ENCODE measurements at regions not wholly inside any gene's neighbourhood (a gene's known extent, or its start where the extent isn't known, plus 50 kb on each side); places are given as distances from the start of the nearest gene placed in this dataset.

GRCh38 chr13:107057028-107057631 lies 489.2 kb upstream of the ARGLU1 start:
- DNase-seq (ENCODE audit: low read depth, low spot score), result no peak

- DNase-seq (ENCODE audit: low read depth, low spot score), result no peak
Measured at GRCh38 chr13:107043021-107043956, 475.4 kb upstream of the ARGLU1 start.

- DNase-seq (ENCODE audit: low read depth, low spot score), result no peak
Measured at GRCh38 chr13:107035778-107036177, 467.8 kb upstream of the ARGLU1 start.

- DNase-seq (ENCODE audit: low read depth, low spot score), result no peak
Measured at GRCh38 chr13:107035186-107035585, 467.2 kb upstream of the ARGLU1 start.

- DNase-seq (ENCODE audit: low read depth, low spot score), result no peak
Measured at GRCh38 chr13:107034236-107034872, 466.4 kb upstream of the ARGLU1 start.

GRCh38 chr13:107031716-107032115 lies 463.8 kb upstream of the ARGLU1 start:
- no peak for DNase-seq (ENCODE audit: low read depth, low spot score)

GRCh38 chr13:107028751-107029150 lies 460.8 kb upstream of the ARGLU1 start:
- DNase-seq (ENCODE audit: low read depth, low spot score), result no peak

- no peak for DNase-seq (ENCODE audit: low read depth, low spot score)
Measured at GRCh38 chr13:107025991-107026390, 458.1 kb upstream of the ARGLU1 start.

GRCh38 chr13:107023335-107023734 lies 455.4 kb upstream of the ARGLU1 start:
- no peak for DNase-seq (ENCODE audit: low read depth, low spot score)

- no peak for DNase-seq (ENCODE audit: low read depth, low spot score)
Measured at GRCh38 chr13:107020393-107020792, 452.5 kb upstream of the ARGLU1 start.

GRCh38 chr13:107018285-107018684 lies 450.3 kb upstream of the ARGLU1 start:
- no peak for DNase-seq (ENCODE audit: low read depth, low spot score)

GRCh38 chr13:107006661-107007060 lies 438.7 kb upstream of the ARGLU1 start:
- no peak for DNase-seq (ENCODE audit: low read depth, low spot score)

- no peak for DNase-seq (ENCODE audit: low read depth, low spot score)
Measured at GRCh38 chr13:107005577-107005976, 437.6 kb upstream of the ARGLU1 start.

GRCh38 chr13:107003911-107004310 lies 436.0 kb upstream of the ARGLU1 start:
- DNase-seq (ENCODE audit: low read depth, low spot score), result no peak

GRCh38 chr13:106998664-106999063 lies 430.7 kb upstream of the ARGLU1 start:
- no peak for DNase-seq (ENCODE audit: low read depth, low spot score)

- DNase-seq (ENCODE audit: low read depth, low spot score), result no peak
Measured at GRCh38 chr13:106997696-106998095, 429.8 kb upstream of the ARGLU1 start.

- no peak for DNase-seq (ENCODE audit: low read depth, low spot score)
Measured at GRCh38 chr13:106996867-106997618, 429.1 kb upstream of the ARGLU1 start.

- DNase-seq (ENCODE audit: low read depth, low spot score), result no peak
Measured at GRCh38 chr13:106990594-106990993, 422.7 kb upstream of the ARGLU1 start.

GRCh38 chr13:106989876-106990275 lies 421.9 kb upstream of the ARGLU1 start:
- DNase-seq (ENCODE audit: low read depth, low spot score), result no peak

- DNase-seq (ENCODE audit: low read depth, low spot score), result no peak
Measured at GRCh38 chr13:106987427-106987785, 419.5 kb upstream of the ARGLU1 start.

- DNase-seq (ENCODE audit: low read depth, low spot score), result no peak
Measured at GRCh38 chr13:106986687-106987426, 418.9 kb upstream of the ARGLU1 start.

Data from activated CD4-positive, CD25-positive, alpha-beta regulatory T cell treated with anti-CD3 and anti-CD28 coated beads, Interleukin-2, amount 50 U/mL, for 16 hours (primary cell).